Trophoblast cell (in vitro differentiated cells and primary cell): ENCODE measurements at regions not wholly inside any gene's neighbourhood (a gene's known extent, or its start where the extent isn't known, plus 50 kb on each side); places are given as distances from the start of the nearest gene placed in this dataset.

Source experiments
- DNase-seq, 2 donors: peaks; one replicate each; pipeline ENCODE4 v3.0.0-alpha.2; 2016
- H2AFZ ChIP-seq: 2 replicates; pipeline ENCODE4 v1.6.1; 2013; ENCODE audit warnings: low read length, moderate library complexity, mild to moderate bottlenecking; ENCODE audit not compliant: insufficient read depth, poor library complexity
- H2AK5ac ChIP-seq: 2 replicates; pipeline ENCODE4 v1.6.1; 2013; ENCODE audit warnings: mild to moderate bottlenecking, low read length
- H2BK120ac ChIP-seq: 2 replicates; pipeline ENCODE4 v1.6.1; 2013; ENCODE audit warnings: low read length, mild to moderate bottlenecking, moderate library complexity; ENCODE audit not compliant: insufficient read depth, poor library complexity
- H2BK12ac ChIP-seq: 2 replicates; pipeline ENCODE4 v1.6.1; 2013; ENCODE audit warnings: mild to moderate bottlenecking, low read length, moderate library complexity
- H2BK5ac ChIP-seq: 2 replicates; pipeline ENCODE4 v1.6.1; 2013; ENCODE audit warnings: low read length, low read depth, moderate library complexity, mild to moderate bottlenecking; ENCODE audit not compliant: poor library complexity
- H3K14ac ChIP-seq: 2 replicates; pipeline ENCODE4 v1.6.1; 2013; ENCODE audit warnings: mild to moderate bottlenecking, low read length
- H3K18ac ChIP-seq: 2 replicates; pipeline ENCODE4 v1.6.1; 2013; ENCODE audit warnings: mild to moderate bottlenecking, low read length
- H3K23ac ChIP-seq: 2 replicates; pipeline ENCODE4 v1.6.1; 2013; ENCODE audit warnings: low read length
- H3K27ac ChIP-seq: 2 replicates; pipeline ENCODE4 v1.5.1; 2013; ENCODE audit warnings: low read depth, mild to moderate bottlenecking, inconsistent platforms, low read length, moderate library complexity
- H3K27me3 ChIP-seq: 2 replicates; pipeline ENCODE4 v1.6.1; 2013; ENCODE audit warnings: inconsistent platforms, mild to moderate bottlenecking, low read length, moderate library complexity; ENCODE audit not compliant: insufficient read depth
- H3K36me3 ChIP-seq, 2 experiments: 1 replicate in 1 of 2; 2 replicates in 1 of 2; pipeline ENCODE4 v1.6.1; 2013; ENCODE audit warnings: low read length in 2 of 2, mild to moderate bottlenecking in 2 of 2, moderate library complexity in 1 of 2; ENCODE audit not compliant: insufficient read depth in 2 of 2, control insufficient read depth in 1 of 2
- H3K4ac ChIP-seq: 2 replicates; pipeline ENCODE4 v1.6.1; 2013; ENCODE audit warnings: low read depth, mild to moderate bottlenecking, low read length, moderate library complexity
- H3K4me1 ChIP-seq, 2 experiments: 1 replicate in 1 of 2; 2 replicates in 1 of 2; pipeline ENCODE4 v1.6.1; 2013; ENCODE audit warnings: low read length in 2 of 2, mild to moderate bottlenecking in 2 of 2, moderate library complexity in 1 of 2; ENCODE audit not compliant: insufficient read depth in 2 of 2, control insufficient read depth in 1 of 2
- H3K4me2 ChIP-seq: 2 replicates; pipeline ENCODE4 v1.6.1; 2013; ENCODE audit warnings: inconsistent platforms, mild to moderate bottlenecking, low read length, moderate library complexity
- H3K4me3 ChIP-seq: 2 replicates; pipeline ENCODE4 v1.5.1; 2013; ENCODE audit warnings: mild to moderate bottlenecking, low read depth, low read length, inconsistent platforms
- H3K79me1 ChIP-seq: one replicate; pipeline ENCODE4 v1.6.1; 2013; ENCODE audit warnings: low read length
- H3K79me2 ChIP-seq: 2 replicates; pipeline ENCODE4 v1.6.1; 2013; ENCODE audit warnings: low read length, mild to moderate bottlenecking; ENCODE audit not compliant: control insufficient read depth, insufficient read depth, poor library complexity
- H3K9ac ChIP-seq: 2 replicates; pipeline ENCODE4 v1.6.1; 2013; ENCODE audit warnings: mild to moderate bottlenecking, low read length
- H3K9me3 ChIP-seq: 2 replicates; pipeline ENCODE4 v1.6.1; 2013; ENCODE audit warnings: low read depth, mild to moderate bottlenecking, control low read depth, inconsistent platforms, low read length; ENCODE audit not compliant: insufficient read depth
- H4K12ac ChIP-seq: 2 replicates; pipeline ENCODE4 v1.6.1; 2013; ENCODE audit warnings: low read depth, mild to moderate bottlenecking, low read length, moderate library complexity
- H4K8ac ChIP-seq: 2 replicates; pipeline ENCODE4 v1.6.1; 2013; ENCODE audit warnings: low read depth, mild to moderate bottlenecking, low read length, moderate library complexity
- H4K91ac ChIP-seq: one replicate; pipeline ENCODE4 v1.6.1; 2013; ENCODE audit warnings: low read depth, mild to moderate bottlenecking, low read length, moderate library complexity
- WGBS: extraction: QIAGEN DNeasy Blood & Tissue Kit; methylation state at CpG from one replicate; pipeline ENCODE4 v1.1.7; 2013; ENCODE audit warnings: missing lambda C conversion rate; ENCODE audit not compliant: insufficient read length, insufficient coverage; ENCODE audit errors: extremely low coverage; 5-methylcytosine and 5-hydroxymethylcytosine counted together

DNA sequence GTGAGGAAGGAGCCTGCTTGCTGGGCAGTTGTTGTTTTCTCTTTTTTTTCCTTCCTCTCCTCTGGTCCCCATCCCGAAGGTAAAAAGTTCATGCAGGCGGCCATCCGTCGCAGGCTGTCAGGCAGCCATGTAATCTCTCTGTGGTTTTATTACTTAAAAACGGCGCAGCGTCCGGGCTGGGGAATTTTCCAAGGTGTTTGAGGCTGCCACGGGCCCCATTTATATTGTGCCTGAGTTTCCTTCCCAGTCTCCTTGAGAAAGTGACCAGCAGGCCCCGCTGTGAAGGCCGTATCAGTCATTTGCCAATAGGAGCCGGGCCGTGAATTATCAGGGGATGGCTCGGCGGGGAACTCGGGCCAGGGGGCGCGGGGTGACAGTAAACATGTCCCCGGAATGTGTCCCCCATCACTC lies 289.7 kb downstream of the PBX3 start:
- no peak overlapping the region for H3K4me3 ChIP-seq
- no CpG with 5 or more reads among the region's 19 CpGs for WGBS
- H3K4me2 ChIP-seq: no peak overlapping the region

DNA sequence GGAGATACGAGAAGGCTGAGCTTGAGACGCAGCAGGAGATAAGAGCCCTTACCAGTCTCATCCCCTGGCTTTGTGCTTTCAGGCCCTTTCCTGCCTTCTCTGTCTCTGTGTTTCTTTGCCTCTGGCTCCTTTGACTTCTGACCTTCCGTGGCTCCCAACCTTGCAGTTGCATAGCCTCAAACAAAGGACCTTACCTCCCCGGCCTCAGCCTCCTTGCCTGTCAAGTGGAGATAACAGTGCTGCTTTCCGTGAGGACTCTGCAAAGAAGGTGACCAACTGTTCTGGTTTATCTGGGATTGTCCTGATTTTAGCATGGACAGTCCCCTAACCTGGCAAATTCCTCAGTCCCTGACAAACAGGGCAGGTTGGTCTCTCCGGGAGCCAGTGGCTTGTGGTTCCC lies 287.8 kb upstream of the MVB12B start:
- H3K4me3 ChIP-seq: no peak overlapping the region
- H3K14ac ChIP-seq: no peak overlapping the region
- H3K4ac ChIP-seq: no peak overlapping the region
- no peak overlapping the region for H3K23ac ChIP-seq
- no peak overlapping the region for H3K18ac ChIP-seq
- no peaks in the 10 kb centered on the region for H3K79me2 ChIP-seq
- H3K9me3 ChIP-seq: no peaks in the 10 kb centered on the region
- H3K36me3 ChIP-seq: no peaks in the 10 kb centered on the region
- H4K8ac ChIP-seq: no peak overlapping the region
- H2AFZ ChIP-seq: no peak overlapping the region
- H4K91ac ChIP-seq: no peak overlapping the region
- no peaks in the 10 kb centered on the region for H3K79me1 ChIP-seq
- no CpG with 5 or more reads among the region's 6 CpGs for WGBS
- no peaks in the 10 kb centered on the region for H3K27me3 ChIP-seq
- H2AK5ac ChIP-seq: no peak overlapping the region
- no peak overlapping the region for H3K27ac ChIP-seq
- no peak overlapping the region for H2BK12ac ChIP-seq
- H3K4me1 ChIP-seq: peaks cover 0 to 6% of the 10 kb centered on the region in 2 experiments
- H2BK120ac ChIP-seq: no peak overlapping the region
- no peak for DNase-seq
- H4K12ac ChIP-seq: no peak overlapping the region
- H3K4me2 ChIP-seq: no peak overlapping the region
- no peak overlapping the region for H3K9ac ChIP-seq
- no peak overlapping the region for H2BK5ac ChIP-seq

More for the DNA sequence above, 289.7 kb downstream of the PBX3 start:
- Histone ChIP-seq H3K14ac (no peak overlapping the region), H3K18ac (no peak overlapping the region), H2AK5ac (no peak overlapping the region), H2BK120ac (no peak overlapping the region), H3K36me3 (no peaks in the 10 kb centered on the region), H3K27ac (no peak overlapping the region), H3K4me1 (peaks cover 0 to 6% of the 10 kb centered on the region in 2 experiments), H3K79me1 (no peaks in the 10 kb centered on the region), H3K27me3 (no peaks in the 10 kb centered on the region), H3K79me2 (no peaks in the 10 kb centered on the region), H4K91ac (no peak overlapping the region), H3K9me3 (no peaks in the 10 kb centered on the region), H2AFZ (no peak overlapping the region), H2BK12ac (no peak overlapping the region), H3K9ac (no peak overlapping the region), H2BK5ac (no peak overlapping the region), H3K4ac (no peak overlapping the region), H4K8ac (no peak overlapping the region), H3K23ac (no peak overlapping the region), H4K12ac (no peak overlapping the region)
- no peak for DNase-seq

DNA sequence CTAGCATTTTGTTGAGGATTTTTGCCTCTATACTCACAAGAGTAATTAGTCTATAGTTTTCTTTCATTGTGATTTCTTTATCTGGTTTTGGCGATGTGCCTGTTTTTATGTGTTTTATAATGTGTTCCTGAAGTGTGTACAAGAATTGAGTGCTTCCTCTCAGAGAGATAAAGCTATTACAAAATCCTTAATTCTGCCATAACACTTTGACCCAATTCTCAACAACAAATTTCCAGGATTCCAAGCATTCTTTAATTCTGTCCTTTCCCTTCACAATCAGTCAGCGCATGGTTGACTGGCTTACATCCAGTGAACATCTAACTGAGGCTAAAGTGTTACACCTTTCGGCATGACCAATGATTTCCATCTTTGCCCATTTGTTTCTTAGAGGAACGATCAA lies 282.9 kb upstream of the MVB12B start:
- Histone ChIP-seq H3K4me3 (no peak overlapping the region), H4K8ac (no peak overlapping the region), H2AK5ac (no peak overlapping the region), H4K12ac (no peak overlapping the region), H3K9me3 (peaks cover 4% of the 10 kb centered on the region), H3K79me1 (no peaks in the 10 kb centered on the region), H3K23ac (no peak overlapping the region), H3K79me2 (no peaks in the 10 kb centered on the region), H3K4me2 (no peak overlapping the region), H3K14ac (no peak overlapping the region), H2BK5ac (no peak overlapping the region), H3K18ac (no peak overlapping the region), H3K27ac (no peak overlapping the region), H3K9ac (no peak overlapping the region), H3K4me1 (peaks cover 0 to 6% of the 10 kb centered on the region in 2 experiments), H2BK120ac (no peak overlapping the region), H2BK12ac (no peak overlapping the region), H3K36me3 (no peaks in the 10 kb centered on the region), H3K27me3 (no peaks in the 10 kb centered on the region), H3K4ac (no peak overlapping the region), H4K91ac (no peak overlapping the region), H2AFZ (no peak overlapping the region)
- DNase-seq: no peak
- WGBS: no CpG with 5 or more reads among the region's 4 CpGs

DNA sequence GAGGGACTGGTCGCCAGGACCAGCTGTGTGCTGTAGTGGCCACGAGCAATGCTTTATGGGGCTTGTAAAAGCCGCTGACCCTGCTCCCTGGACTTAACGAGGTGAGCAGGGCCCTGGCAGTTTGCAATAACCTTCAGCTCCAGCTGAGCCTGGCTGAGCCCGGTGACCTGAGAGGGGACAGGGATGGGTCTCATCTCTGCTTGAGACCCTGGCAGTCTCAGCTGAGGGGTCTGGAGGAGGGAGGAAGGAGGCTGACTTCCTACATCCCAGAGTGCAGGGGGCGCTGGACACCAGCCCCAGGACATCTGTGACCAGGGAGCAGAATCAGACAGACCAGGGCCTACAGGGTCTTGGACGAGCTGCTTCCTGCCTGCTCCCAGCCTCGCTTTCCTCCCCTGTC lies 277.5 kb upstream of the MVB12B start:
- H3K4me2 ChIP-seq: no peak overlapping the region
- H4K8ac ChIP-seq: no peak overlapping the region
- H3K79me1 ChIP-seq: no peaks in the 10 kb centered on the region
- no peak overlapping the region for H2BK5ac ChIP-seq
- H2BK12ac ChIP-seq: no peak overlapping the region
- H3K79me2 ChIP-seq: no peaks in the 10 kb centered on the region
- H3K14ac ChIP-seq: no peak overlapping the region
- H2AFZ ChIP-seq: no peak overlapping the region
- H4K91ac ChIP-seq: no peak overlapping the region
- H3K4me1 ChIP-seq: no peaks in the 10 kb centered on the region
- H3K9me3 ChIP-seq: peaks cover 4% of the 10 kb centered on the region
- WGBS: no CpG with 5 or more reads among the region's 8 CpGs
- H3K27me3 ChIP-seq: no peaks in the 10 kb centered on the region
- no peaks in the 10 kb centered on the region for H3K36me3 ChIP-seq
- H3K4me3 ChIP-seq: no peak overlapping the region
- no peak for DNase-seq
- H3K27ac ChIP-seq: no peak overlapping the region
- H3K23ac ChIP-seq: no peak overlapping the region
- H3K18ac ChIP-seq: no peak overlapping the region
- H3K4ac ChIP-seq: no peak overlapping the region
- no peak overlapping the region for H2BK120ac ChIP-seq
- no peak overlapping the region for H4K12ac ChIP-seq
- no peak overlapping the region for H2AK5ac ChIP-seq
- no peak overlapping the region for H3K9ac ChIP-seq
